Uterus (tissue), 2 donors: ENCODE measurements at regions not wholly inside any gene's neighbourhood (a gene's known extent, or its start where the extent isn't known, plus 50 kb on each side); places are given as distances from the start of the nearest gene placed in this dataset.

Experiments used
- POLR2A ChIP-seq, 2 donors: fragments of 450-650 bp; IDR thresholded peaks; one replicate each; pipeline ENCODE4 v1.6.1; 2016; ENCODE audit warnings: antibody characterized with exemption in 2 of 2, mild to moderate bottlenecking in 1 of 2, moderate library complexity in 1 of 2
- TF ChIP-seq, protein P1 (sequence below), 4 experiments: fragments of 200-600 bp in 2 of 4; fragments of 450-650 bp in 2 of 4; sonication (generic) in 2 of 4; IDR thresholded peaks; one replicate each; pipeline ENCODE4 v1.5.1; 2016 to 2019; ENCODE audit warnings: antibody characterized with exemption in 4 of 4, mild to moderate bottlenecking in 2 of 4, moderate library complexity in 1 of 4

- TF ChIP-seq, protein P1, sequence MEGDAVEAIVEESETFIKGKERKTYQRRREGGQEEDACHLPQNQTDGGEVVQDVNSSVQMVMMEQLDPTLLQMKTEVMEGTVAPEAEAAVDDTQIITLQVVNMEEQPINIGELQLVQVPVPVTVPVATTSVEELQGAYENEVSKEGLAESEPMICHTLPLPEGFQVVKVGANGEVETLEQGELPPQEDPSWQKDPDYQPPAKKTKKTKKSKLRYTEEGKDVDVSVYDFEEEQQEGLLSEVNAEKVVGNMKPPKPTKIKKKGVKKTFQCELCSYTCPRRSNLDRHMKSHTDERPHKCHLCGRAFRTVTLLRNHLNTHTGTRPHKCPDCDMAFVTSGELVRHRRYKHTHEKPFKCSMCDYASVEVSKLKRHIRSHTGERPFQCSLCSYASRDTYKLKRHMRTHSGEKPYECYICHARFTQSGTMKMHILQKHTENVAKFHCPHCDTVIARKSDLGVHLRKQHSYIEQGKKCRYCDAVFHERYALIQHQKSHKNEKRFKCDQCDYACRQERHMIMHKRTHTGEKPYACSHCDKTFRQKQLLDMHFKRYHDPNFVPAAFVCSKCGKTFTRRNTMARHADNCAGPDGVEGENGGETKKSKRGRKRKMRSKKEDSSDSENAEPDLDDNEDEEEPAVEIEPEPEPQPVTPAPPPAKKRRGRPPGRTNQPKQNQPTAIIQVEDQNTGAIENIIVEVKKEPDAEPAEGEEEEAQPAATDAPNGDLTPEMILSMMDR (IDR thresholded peaks at IDR 0.05), result no peak
- TF ChIP-seq POLR2A (IDR thresholded peaks at IDR 0.05), result no peak
These were observed 237.4 kb upstream of the AUTS2 start for GRCh38 chr7:69360913-69361312.
